ENCODE measurements at regions not wholly inside any gene's neighbourhood (a gene's known extent, or its start where the extent isn't known, plus 50 kb on each side); places are given as distances from the start of the nearest gene placed in this dataset.

DNA sequence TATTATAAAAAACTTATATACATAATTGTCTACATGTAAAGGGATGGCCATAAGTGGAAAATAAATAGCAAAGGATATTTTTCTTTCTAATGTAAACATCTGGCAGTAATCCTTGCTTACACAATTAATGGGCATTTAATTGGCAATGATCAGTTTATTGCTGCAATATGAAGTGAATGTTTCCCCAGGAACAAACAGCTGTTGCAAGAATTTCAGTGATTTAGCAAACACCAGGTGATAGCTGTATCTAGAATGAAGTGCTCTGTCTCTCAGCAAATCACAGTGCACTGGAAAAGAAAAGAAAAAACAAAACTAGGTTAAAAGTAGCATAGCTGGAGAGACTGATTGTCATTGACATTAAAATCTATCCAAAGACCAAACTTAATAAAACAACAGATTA, 594.5 kb upstream of the ARRDC3 start:
- TF ChIP-seq, protein P1, sequence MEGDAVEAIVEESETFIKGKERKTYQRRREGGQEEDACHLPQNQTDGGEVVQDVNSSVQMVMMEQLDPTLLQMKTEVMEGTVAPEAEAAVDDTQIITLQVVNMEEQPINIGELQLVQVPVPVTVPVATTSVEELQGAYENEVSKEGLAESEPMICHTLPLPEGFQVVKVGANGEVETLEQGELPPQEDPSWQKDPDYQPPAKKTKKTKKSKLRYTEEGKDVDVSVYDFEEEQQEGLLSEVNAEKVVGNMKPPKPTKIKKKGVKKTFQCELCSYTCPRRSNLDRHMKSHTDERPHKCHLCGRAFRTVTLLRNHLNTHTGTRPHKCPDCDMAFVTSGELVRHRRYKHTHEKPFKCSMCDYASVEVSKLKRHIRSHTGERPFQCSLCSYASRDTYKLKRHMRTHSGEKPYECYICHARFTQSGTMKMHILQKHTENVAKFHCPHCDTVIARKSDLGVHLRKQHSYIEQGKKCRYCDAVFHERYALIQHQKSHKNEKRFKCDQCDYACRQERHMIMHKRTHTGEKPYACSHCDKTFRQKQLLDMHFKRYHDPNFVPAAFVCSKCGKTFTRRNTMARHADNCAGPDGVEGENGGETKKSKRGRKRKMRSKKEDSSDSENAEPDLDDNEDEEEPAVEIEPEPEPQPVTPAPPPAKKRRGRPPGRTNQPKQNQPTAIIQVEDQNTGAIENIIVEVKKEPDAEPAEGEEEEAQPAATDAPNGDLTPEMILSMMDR (IDR thresholded peaks at IDR 0.05; ENCODE audit: unreplicated experiment), result no peak
- no TSS peak for BruUV-seq (replicated peaks)

DNA sequence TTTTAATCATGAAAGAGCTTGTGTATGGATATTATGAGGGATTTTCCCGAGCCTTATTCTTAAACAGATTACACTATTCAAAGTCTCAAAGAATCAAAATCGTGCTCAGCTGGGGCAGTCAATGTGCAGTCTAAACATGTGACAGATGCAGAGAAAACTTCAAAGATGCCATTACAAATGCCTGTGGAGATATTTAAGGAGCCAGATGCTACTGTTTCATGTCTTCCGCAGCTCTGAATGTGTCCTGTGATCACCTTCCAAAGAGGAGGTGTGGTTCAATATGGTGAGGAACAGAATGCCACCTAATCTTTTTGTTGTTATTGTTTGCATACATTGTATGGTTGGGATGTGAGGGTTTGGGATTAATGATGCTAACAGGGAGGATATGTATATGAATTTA, 593.3 kb upstream of the ARRDC3 start:
- no TSS peak for BruUV-seq (replicated peaks)
- DNase-seq, result no peak
- H3K27ac Mint-ChIP-seq (ENCODE audit: unreplicated experiment), result no peak overlapping the region
- CTCF ChIA-PET, result no interaction called here
- H3K9me3 Mint-ChIP-seq (ENCODE audit: low read depth, unreplicated experiment), result no peaks in the 10 kb centered on the region
- no peaks in the 10 kb centered on the region for H3K27me3 Mint-ChIP-seq (ENCODE audit: unreplicated experiment)
- H3K4me1 Mint-ChIP-seq (ENCODE audit: low read depth, unreplicated experiment), result no peaks in the 10 kb centered on the region
- H3K4me3 Mint-ChIP-seq (ENCODE audit: low read depth, unreplicated experiment), result no peak overlapping the region
- TF ChIP-seq, protein P1 (IDR thresholded peaks at IDR 0.05; ENCODE audit: unreplicated experiment), result no peak
- intact Hi-C loops (cut with micrococcal nuclease; ENCODE audit: unreplicated experiment), result no loop called here
- no peaks in the 10 kb centered on the region for H3K36me3 Mint-ChIP-seq (ENCODE audit: insufficient read depth, unreplicated experiment)

More for the DNA sequence above, 594.5 kb upstream of the ARRDC3 start:
- CTCF ChIA-PET, result no interaction called here
- Mint-ChIP-seq H3K4me1 (ENCODE audit: low read depth, unreplicated experiment) (no peaks in the 10 kb centered on the region), H3K36me3 (ENCODE audit: insufficient read depth, unreplicated experiment) (no peaks in the 10 kb centered on the region), H3K9me3 (ENCODE audit: low read depth, unreplicated experiment) (no peaks in the 10 kb centered on the region), H3K27me3 (ENCODE audit: unreplicated experiment) (no peaks in the 10 kb centered on the region), H3K27ac (ENCODE audit: unreplicated experiment) (no peak overlapping the region), H3K4me3 (ENCODE audit: low read depth, unreplicated experiment) (no peak overlapping the region)
- no peak for DNase-seq
- intact Hi-C loops (cut with micrococcal nuclease; ENCODE audit: unreplicated experiment), result no loop called here

DNA sequence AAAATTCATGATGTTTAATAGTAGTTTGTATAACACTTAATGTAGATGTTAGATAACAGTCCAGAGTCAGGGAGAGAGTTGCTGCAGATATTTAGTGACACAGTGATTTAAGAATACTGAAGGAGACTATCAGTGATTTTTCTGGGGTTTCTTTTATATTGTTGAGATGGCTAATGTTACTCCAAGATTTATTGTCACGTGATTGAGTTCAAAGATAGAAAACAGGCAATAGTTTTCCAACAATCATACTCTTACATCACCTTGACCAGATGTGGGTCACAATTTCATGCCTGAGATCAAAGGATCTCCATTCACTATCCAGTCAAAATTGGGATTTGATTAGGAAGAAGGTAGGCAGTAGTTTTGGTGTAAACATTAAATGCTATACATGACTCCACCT, 580.0 kb upstream of the ARRDC3 start:
- TF ChIP-seq, protein P1 (IDR thresholded peaks at IDR 0.05; ENCODE audit: unreplicated experiment), result no peak
- Mint-ChIP-seq H3K27me3 (ENCODE audit: unreplicated experiment) (no peaks in the 10 kb centered on the region), H3K9me3 (ENCODE audit: low read depth, unreplicated experiment) (no peaks in the 10 kb centered on the region), H3K27ac (ENCODE audit: unreplicated experiment) (no peak overlapping the region), H3K36me3 (ENCODE audit: insufficient read depth, unreplicated experiment) (no peaks in the 10 kb centered on the region), H3K4me3 (ENCODE audit: low read depth, unreplicated experiment) (no peak overlapping the region), H3K4me1 (ENCODE audit: low read depth, unreplicated experiment) (no peaks in the 10 kb centered on the region)
- no peak for DNase-seq
- CTCF ChIA-PET, result no interaction called here
- BruUV-seq (replicated peaks), result no TSS peak
- intact Hi-C loops (cut with micrococcal nuclease; ENCODE audit: unreplicated experiment), result no loop called here

DNA sequence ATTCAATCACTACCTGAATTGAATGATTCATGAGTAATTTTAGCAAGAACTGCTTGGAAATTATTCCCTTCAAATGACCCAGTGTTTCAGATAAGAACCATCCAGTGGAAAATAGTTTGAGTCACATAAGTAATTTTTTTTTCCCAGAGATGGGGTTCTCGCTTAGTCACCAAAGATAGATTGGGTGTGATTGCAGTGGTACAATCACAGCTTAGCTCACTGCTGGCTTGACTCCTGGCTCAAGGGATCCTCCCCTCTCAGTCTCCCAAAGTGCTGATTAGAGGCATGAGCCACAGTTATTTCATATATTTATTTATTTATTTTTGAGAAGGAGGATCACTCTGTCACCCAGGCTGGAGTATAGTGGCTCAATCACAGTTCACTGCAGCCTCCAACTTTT, 574.5 kb upstream of the ARRDC3 start:
- CTCF ChIA-PET, result no interaction called here
- Mint-ChIP-seq H3K9me3 (ENCODE audit: low read depth, unreplicated experiment) (no peaks in the 10 kb centered on the region), H3K4me1 (ENCODE audit: low read depth, unreplicated experiment) (peaks cover 8% of the 10 kb centered on the region), H3K36me3 (ENCODE audit: insufficient read depth, unreplicated experiment) (no peaks in the 10 kb centered on the region), H3K27ac (ENCODE audit: unreplicated experiment) (no peak overlapping the region), H3K4me3 (ENCODE audit: low read depth, unreplicated experiment) (no peak overlapping the region), H3K27me3 (ENCODE audit: unreplicated experiment) (no peaks in the 10 kb centered on the region)
- intact Hi-C loops (cut with micrococcal nuclease; ENCODE audit: unreplicated experiment), result loop anchor here (5.0 kb wide), 1 partner anchor 60 kb away; no protein-coding TSS in a partner anchor
- TF ChIP-seq, protein P1 (IDR thresholded peaks at IDR 0.05; ENCODE audit: unreplicated experiment), result no peak
- no TSS peak for BruUV-seq (replicated peaks)
- DNase-seq, result no peak
